Osteoblast (primary cell): ENCODE measurements at regions not wholly inside any gene's neighbourhood (a gene's known extent, or its start where the extent isn't known, plus 50 kb on each side); places are given as distances from the start of the nearest gene placed in this dataset.

Experiments
- DNase-seq: peaks from one replicate; pipeline ENCODE4 v3.0.0; 2011; ENCODE audit warnings: low spot score, mixed read lengths; ENCODE audit not compliant: insufficient read length; ENCODE audit errors: missing footprints
- H2AFZ ChIP-seq: 2 replicates; pipeline ENCODE4 v1.6.0; 2011; ENCODE audit warnings: mild to moderate bottlenecking, low read length
- H3K27ac ChIP-seq: 2 replicates; pipeline ENCODE4 v1.5.1; 2011; ENCODE audit warnings: mild to moderate bottlenecking, low read depth, low read length, moderate library complexity
- H3K27me3 ChIP-seq: 2 replicates; pipeline ENCODE4 v1.6.0; 2012; ENCODE audit warnings: mild to moderate bottlenecking, control low read depth, inconsistent platforms, low read length, moderate library complexity; ENCODE audit not compliant: insufficient read depth
- H3K36me3 ChIP-seq: 2 replicates; pipeline ENCODE4 v1.5.1; 2011; ENCODE audit warnings: mild to moderate bottlenecking, low read length, control low read depth, moderate library complexity; ENCODE audit not compliant: insufficient read depth
- H3K4me1 ChIP-seq: 2 replicates; pipeline ENCODE4 v1.5.1; 2011; ENCODE audit warnings: mild to moderate bottlenecking, low read length, control low read depth, moderate library complexity; ENCODE audit not compliant: insufficient read depth
- H3K4me2 ChIP-seq: 2 replicates; pipeline ENCODE4 v1.6.0; 2011; ENCODE audit warnings: mild to moderate bottlenecking, low read length; ENCODE audit not compliant: insufficient read depth
- H3K4me3 ChIP-seq: fragments of 200-600 bp; sonication (generic); 3 replicates; pipeline ENCODE4 v1.5.1; 2012; ENCODE audit warnings: mild to moderate bottlenecking, low read length, inconsistent platforms; ENCODE audit not compliant: insufficient read depth
- H3K79me2 ChIP-seq: 2 replicates; pipeline ENCODE4 v1.6.0; 2012; ENCODE audit warnings: mild to moderate bottlenecking, low read length, control low read depth, inconsistent platforms; ENCODE audit not compliant: insufficient read depth
- H3K9me3 ChIP-seq: 2 replicates; pipeline ENCODE4 v1.5.1; 2011; ENCODE audit warnings: low read depth, low read length, control low read depth
- H4K20me1 ChIP-seq: 2 replicates; pipeline ENCODE4 v1.6.0; 2012; ENCODE audit warnings: mild to moderate bottlenecking, low read length, control low read depth; ENCODE audit not compliant: insufficient read depth
- CTCF ChIP-seq: IDR thresholded peaks from 2 replicates; pipeline ENCODE4 v1.5.1; 2011; ENCODE audit warnings: mild to moderate bottlenecking, low read depth, low read length, moderate library complexity; ENCODE audit errors: extremely low read depth

GRCh38 chr2:123596621-123597020 lies 428.5 kb upstream of the CNTNAP5 start:
- Histone ChIP-seq H4K20me1 (no peaks in the 10 kb centered on the region), H3K36me3 (no peaks in the 10 kb centered on the region), H3K27ac (no peak overlapping the region), H2AFZ (no peak overlapping the region), H3K4me3 (no peak overlapping the region), H3K27me3 (no peaks in the 10 kb centered on the region), H3K9me3 (peaks cover 5% of the 10 kb centered on the region), H3K4me2 (no peak overlapping the region), H3K4me1 (no peaks in the 10 kb centered on the region), H3K79me2 (no peaks in the 10 kb centered on the region)
- TF ChIP-seq CTCF = no peak
- no peak for DNase-seq

DNA sequence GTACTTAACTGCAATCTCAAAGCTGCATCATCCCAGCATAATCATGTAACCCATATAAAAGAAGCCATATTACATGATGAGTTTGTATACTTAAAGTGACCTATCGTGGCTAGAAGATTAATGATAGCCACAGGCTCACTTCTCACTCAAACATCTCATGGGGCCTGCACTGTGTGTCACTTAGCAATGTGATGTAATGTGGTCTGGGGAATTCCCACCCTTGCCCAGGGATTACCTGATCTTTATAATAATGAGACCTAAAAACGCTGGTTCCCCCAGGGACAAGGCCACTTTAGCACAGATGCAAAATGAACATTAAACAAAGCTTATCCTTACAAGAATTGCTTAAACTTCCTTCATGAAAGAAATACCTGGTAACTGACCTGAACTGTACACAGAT lies 427.1 kb upstream of the CNTNAP5 start:
- DNase-seq = no peak
- no peak overlapping the region for H3K27ac ChIP-seq
- H2AFZ ChIP-seq = no peak overlapping the region
- H3K27me3 ChIP-seq = no peaks in the 10 kb centered on the region
- no peak overlapping the region for H3K4me3 ChIP-seq
- no peak overlapping the region for H3K4me2 ChIP-seq
- H3K4me1 ChIP-seq = no peaks in the 10 kb centered on the region
- H3K36me3 ChIP-seq = no peaks in the 10 kb centered on the region
- H4K20me1 ChIP-seq = no peaks in the 10 kb centered on the region
- TF ChIP-seq CTCF = no peak
- H3K9me3 ChIP-seq = peaks cover 5% of the 10 kb centered on the region
- H3K79me2 ChIP-seq = no peaks in the 10 kb centered on the region

DNA sequence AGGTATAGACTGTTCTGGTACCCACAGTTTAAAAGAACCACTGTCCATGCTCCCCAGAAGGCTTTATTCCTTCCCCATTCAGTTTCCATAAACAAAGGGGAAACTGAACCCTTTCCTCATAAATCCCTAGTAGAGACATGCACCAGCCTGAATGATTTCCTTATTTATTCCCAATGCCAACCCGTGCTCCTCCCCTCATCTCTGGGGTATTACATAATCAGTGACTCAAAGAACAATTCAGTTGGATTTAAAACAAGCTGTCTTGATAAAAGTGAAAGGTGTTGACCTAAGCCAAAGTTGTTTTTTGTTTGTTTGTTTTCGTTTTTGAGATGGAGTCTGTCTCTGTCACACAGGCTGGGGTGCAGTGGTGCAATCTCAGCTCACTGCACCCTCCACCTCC lies 418.5 kb upstream of the CNTNAP5 start:
- no peak for DNase-seq
- no peaks in the 10 kb centered on the region for H3K4me1 ChIP-seq
- TF ChIP-seq CTCF = no peak
- no peaks in the 10 kb centered on the region for H3K27me3 ChIP-seq
- no peak overlapping the region for H3K27ac ChIP-seq
- no peaks in the 10 kb centered on the region for H3K36me3 ChIP-seq
- no peaks in the 10 kb centered on the region for H3K79me2 ChIP-seq
- no peaks in the 10 kb centered on the region for H4K20me1 ChIP-seq
- H3K9me3 ChIP-seq = no peaks in the 10 kb centered on the region
- H2AFZ ChIP-seq = no peak overlapping the region
- H3K4me2 ChIP-seq = no peak overlapping the region
- H3K4me3 ChIP-seq = no peak overlapping the region

- Histone ChIP-seq H3K36me3 (no peaks in the 10 kb centered on the region), H3K27ac (no peak overlapping the region), H4K20me1 (no peaks in the 10 kb centered on the region), H3K4me2 (no peak overlapping the region), H2AFZ (no peak overlapping the region), H3K27me3 (no peaks in the 10 kb centered on the region), H3K4me3 (no peak overlapping the region), H3K4me1 (no peaks in the 10 kb centered on the region), H3K79me2 (no peaks in the 10 kb centered on the region), H3K9me3 (no peaks in the 10 kb centered on the region)
- DNase-seq = no peak
- TF ChIP-seq CTCF = no peak
These were observed 416.0 kb upstream of the CNTNAP5 start for GRCh38 chr2:123609077-123609476.
